Smooth muscle cell (in vitro differentiated cells): ENCODE measurements at regions not wholly inside any gene's neighbourhood (a gene's known extent, or its start where the extent isn't known, plus 50 kb on each side); places are given as distances from the start of the nearest gene placed in this dataset.

Experiments
- DNase-seq: peaks from one replicate; lab custom pipeline; 2025; ENCODE audit not compliant: unreplicated experiment; lab: John Stamatoyannopoulos, UW
- H2AFZ ChIP-seq: fragments of 200-600 bp; sonication (generic); 2 replicates; pipeline ENCODE4 v1.6.0; 2016; ENCODE audit warnings: antibody characterized with exemption, low read depth, mild to moderate bottlenecking
- H3F3A ChIP-seq: fragments of 200-600 bp; sonication (generic); 2 replicates; pipeline ENCODE4 v1.6.0; 2017; ENCODE audit warnings: antibody characterized with exemption, low read depth
- H3K27ac ChIP-seq: fragments of 200-600 bp; sonication (generic); 2 replicates; pipeline ENCODE4 v1.5.1; 2016; ENCODE audit warnings: low read depth, mild to moderate bottlenecking
- H3K27me3 ChIP-seq: fragments of 200-600 bp; sonication (generic); 2 replicates; pipeline ENCODE4 v1.6.1; 2016; ENCODE audit warnings: low read depth, mild to moderate bottlenecking
- H3K36me3 ChIP-seq: fragments of 200-600 bp; sonication (generic); 2 replicates; pipeline ENCODE4 v1.5.1; 2016; ENCODE audit warnings: low read depth
- H3K4me1 ChIP-seq: fragments of 200-600 bp; sonication (generic); 2 replicates; pipeline ENCODE4 v1.5.1; 2016; ENCODE audit warnings: low read depth
- H3K4me2 ChIP-seq: fragments of 200-600 bp; sonication (generic); 2 replicates; pipeline ENCODE4 v1.6.0; 2016; ENCODE audit warnings: mild to moderate bottlenecking
- H3K4me3 ChIP-seq: fragments of 200-600 bp; sonication (generic); 2 replicates; pipeline ENCODE4 v1.5.1; 2016; ENCODE audit warnings: mild to moderate bottlenecking
- H3K79me2 ChIP-seq: fragments of 200-600 bp; sonication (generic); 2 replicates; pipeline ENCODE4 v1.6.0; 2016; ENCODE audit warnings: low read depth, mild to moderate bottlenecking
- H3K9ac ChIP-seq: fragments of 200-600 bp; sonication (generic); 2 replicates; pipeline ENCODE4 v1.6.0; 2016; ENCODE audit warnings: low read depth
- H3K9me3 ChIP-seq: fragments of 200-600 bp; sonication (generic); replicated peaks from 2 replicates; pipeline ENCODE4 v1.5.1; 2016; ENCODE audit warnings: low read depth
- H4K20me1 ChIP-seq: fragments of 200-600 bp; sonication (generic); 2 replicates; pipeline ENCODE4 v1.6.0; 2016; ENCODE audit warnings: low read depth
- CTCF ChIP-seq: fragments of 200-600 bp; sonication (generic); IDR thresholded peaks from 2 replicates; pipeline ENCODE4 v1.5.1; 2017; ENCODE audit warnings: borderline replicate concordance, mild to moderate bottlenecking, antibody characterized with exemption; ENCODE audit not compliant: insufficient read depth, poor library complexity, severe bottlenecking
- WGBS: methylation state at CpG from one replicate; pipeline ENCODE4 v1.1.7; 2016; ENCODE audit warnings: low lambda C conversion rate; 5-methylcytosine and 5-hydroxymethylcytosine counted together

DNA sequence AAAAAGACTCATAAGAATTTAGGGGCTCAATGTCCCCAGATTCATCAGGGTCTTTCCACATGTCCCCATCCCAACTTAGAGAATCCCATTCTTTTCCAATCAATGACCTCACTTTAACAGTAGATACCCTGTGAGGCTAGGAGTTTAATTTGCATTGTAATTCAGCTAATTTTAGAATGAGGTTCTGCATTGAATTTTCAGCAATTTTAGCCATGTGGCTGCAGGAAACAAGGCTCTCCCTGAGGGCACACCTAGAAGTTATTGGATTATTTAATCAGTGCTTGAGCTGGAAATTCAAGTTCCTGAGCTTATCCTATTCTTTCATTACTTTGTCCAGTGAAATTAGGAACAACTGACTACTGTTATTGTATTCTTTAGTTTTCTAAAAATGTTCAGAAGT is 433.8 kb downstream of the ADAMTS20 start:
- Histone ChIP-seq H3F3A (peaks cover 6% of the 10 kb centered on the region), H3K27me3 (no peaks in the 10 kb centered on the region), H3K9me3 (no peaks in the 10 kb centered on the region), H3K9ac (no peak overlapping the region), H4K20me1 (no peaks in the 10 kb centered on the region), H3K4me1 (peaks cover 6% of the 10 kb centered on the region), H3K36me3 (no peaks in the 10 kb centered on the region), H3K4me2 (no peak overlapping the region), H2AFZ (no peak overlapping the region), H3K4me3 (no peak overlapping the region), H3K27ac (no peak overlapping the region), H3K79me2 (peaks cover 6% of the 10 kb centered on the region)
- no peak for DNase-seq
- no peak for TF ChIP-seq CTCF

DNA sequence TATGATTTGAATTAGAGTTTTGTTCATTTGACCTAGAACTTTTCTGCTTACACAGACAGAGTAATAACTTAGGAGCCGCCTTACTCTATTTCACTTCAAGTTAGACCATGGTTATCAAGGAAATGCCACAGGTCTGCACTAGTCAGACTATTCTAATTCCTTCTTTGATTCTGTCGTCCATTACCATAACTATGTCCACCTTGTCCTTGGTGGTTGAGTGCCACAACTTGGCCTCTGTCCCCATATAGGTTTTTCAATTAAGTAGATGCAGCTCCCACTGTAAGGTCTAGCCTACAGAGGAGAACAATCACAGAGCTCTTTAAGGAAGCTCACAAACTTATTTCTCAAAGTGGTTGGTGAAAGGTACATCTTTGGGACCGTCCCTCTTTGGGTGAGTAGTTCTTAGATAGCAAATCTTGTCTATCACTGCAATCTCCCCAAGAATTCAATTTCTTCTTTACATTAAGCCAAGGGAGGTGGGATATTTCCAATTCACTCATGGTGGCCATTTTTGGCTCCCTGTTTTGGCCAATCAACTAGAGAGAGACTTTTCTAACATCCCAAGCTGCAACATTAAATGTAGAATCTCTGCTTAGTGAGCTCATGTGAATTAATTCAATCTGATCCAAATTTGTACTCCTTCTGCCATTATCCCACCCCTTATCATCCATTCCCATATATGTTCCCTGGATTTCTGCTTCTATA is 434.6 kb downstream of the ADAMTS20 start:
- no peak overlapping the region for H3K9ac ChIP-seq
- no peaks in the 10 kb centered on the region for H3K27me3 ChIP-seq
- no peak overlapping the region for H2AFZ ChIP-seq
- peaks cover 11% of the 10 kb centered on the region for H3K4me1 ChIP-seq
- 74% methylated on average over 3 of the region's 3 CpGs for WGBS
- DNase-seq: no peak
- no peak overlapping the region for H3K4me2 ChIP-seq
- peaks cover 6% of the 10 kb centered on the region for H3F3A ChIP-seq
- H3K9me3 ChIP-seq: no peaks in the 10 kb centered on the region
- no peak overlapping the region for H3K4me3 ChIP-seq
- peaks cover 6% of the 10 kb centered on the region for H3K79me2 ChIP-seq
- H3K27ac ChIP-seq: no peak overlapping the region
- TF ChIP-seq CTCF: no peak
- no peaks in the 10 kb centered on the region for H3K36me3 ChIP-seq
- no peaks in the 10 kb centered on the region for H4K20me1 ChIP-seq

DNA sequence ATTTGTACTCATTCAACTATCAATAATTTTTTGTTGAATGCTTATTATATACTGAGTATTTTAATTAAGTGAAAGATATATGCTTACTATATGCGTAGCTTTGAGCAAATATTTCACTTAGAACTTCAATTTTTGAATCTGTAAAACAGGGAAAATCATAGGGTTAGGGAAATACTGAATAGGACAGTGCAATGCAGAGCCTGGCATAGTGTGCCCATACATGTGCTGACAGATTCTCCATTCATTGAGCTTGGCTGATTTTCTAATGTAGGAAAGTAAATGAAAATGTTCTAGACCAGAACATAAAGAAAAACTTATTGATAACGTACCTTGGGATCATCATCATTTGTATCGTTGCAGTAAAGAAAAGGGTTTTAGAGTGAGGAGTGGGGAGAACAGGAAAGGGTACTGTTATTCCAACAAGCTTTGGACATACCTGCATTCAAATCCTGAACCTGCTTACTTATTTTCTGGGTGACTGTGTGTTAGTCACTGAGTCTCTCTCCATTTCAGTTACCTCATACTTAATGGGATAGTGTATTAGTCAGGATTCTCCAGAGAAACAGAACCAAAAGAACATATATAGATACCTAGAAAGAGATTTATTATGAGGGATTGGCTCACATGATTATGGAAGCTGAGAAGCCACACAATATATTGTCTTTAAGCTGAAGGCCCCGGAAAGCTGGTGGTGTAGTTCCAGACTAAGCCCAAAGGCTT is 436.4 kb downstream of the ADAMTS20 start:
- H2AFZ ChIP-seq: no peak overlapping the region
- H3K4me3 ChIP-seq: no peak overlapping the region
- H3K27me3 ChIP-seq: no peaks in the 10 kb centered on the region
- no peak for DNase-seq
- peaks cover 6% of the 10 kb centered on the region for H3K79me2 ChIP-seq
- H3K4me1 ChIP-seq: peaks cover 27% of the 10 kb centered on the region
- 98% methylated on average over 4 of the region's 4 CpGs for WGBS
- peaks cover 11% of the 10 kb centered on the region for H3F3A ChIP-seq
- no peaks in the 10 kb centered on the region for H3K36me3 ChIP-seq
- no peak overlapping the region for H3K27ac ChIP-seq
- no peak overlapping the region for H3K9ac ChIP-seq
- no peak for TF ChIP-seq CTCF
- no peaks in the 10 kb centered on the region for H4K20me1 ChIP-seq
- no peak overlapping the region for H3K4me2 ChIP-seq
- H3K9me3 ChIP-seq: no peaks in the 10 kb centered on the region
